HFF-Myc (cell line): ENCODE measurements at regions not wholly inside any gene's neighbourhood (a gene's known extent, or its start where the extent isn't known, plus 50 kb on each side); places are given as distances from the start of the nearest gene placed in this dataset.
"Not testable (repeated sequence)": the region's sequence is repeated elsewhere in the genome, so short reads cannot be mapped to it uniquely, and the experiment has no call there.

Experiments
- DNase-seq: peaks from one replicate; pipeline ENCODE4 v3.0.0-alpha.2; 2011; ENCODE audit warnings: low read depth; ENCODE audit errors: extremely low read depth
- H3K4me3 ChIP-seq: replicated peaks from 2 replicates; pipeline ENCODE4 v1.5.1; 2011; ENCODE audit warnings: low read depth, mild to moderate bottlenecking, control low read depth, low read length
- CTCF ChIP-seq: IDR thresholded peaks from 2 replicates; pipeline ENCODE4 v1.5.1; 2012; ENCODE audit warnings: mild to moderate bottlenecking, low read depth, low read length, control low read depth; ENCODE audit errors: missing control alignments

DNA sequence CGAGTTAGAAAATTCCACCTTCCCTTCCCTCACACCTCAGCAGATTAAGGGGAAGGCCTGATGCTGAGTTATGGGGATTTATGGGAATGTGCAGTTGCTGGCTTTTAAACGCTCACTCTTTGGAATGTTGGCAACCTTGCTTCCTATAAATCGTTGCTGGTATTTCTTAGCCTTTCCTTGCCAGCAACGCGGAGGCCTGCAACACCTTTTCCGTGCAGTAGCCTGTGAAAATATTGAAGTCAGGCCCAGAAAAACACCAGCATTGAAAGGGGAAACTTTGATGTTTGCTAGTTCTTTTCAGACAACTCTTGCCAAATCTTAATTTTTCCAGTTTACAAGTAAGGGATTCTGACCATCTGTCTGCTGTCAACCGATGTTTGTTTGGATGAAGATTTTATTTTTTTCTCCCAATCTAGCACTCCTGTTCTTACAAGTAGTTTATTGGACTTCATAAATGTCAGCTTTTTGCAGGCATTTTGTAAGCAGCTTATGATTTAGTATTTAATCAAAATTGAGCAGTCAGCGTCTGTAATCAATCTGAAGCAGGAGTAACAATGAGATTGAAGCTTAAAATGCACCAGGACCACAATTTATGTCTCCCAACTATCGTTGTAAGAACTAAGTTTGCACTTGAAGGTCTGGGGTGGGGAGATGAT, 251.0 kb downstream of the RPLP1 start:
- TF ChIP-seq CTCF = no peak
- H3K4me3 ChIP-seq = no peak overlapping the region
- no peak for DNase-seq

DNA sequence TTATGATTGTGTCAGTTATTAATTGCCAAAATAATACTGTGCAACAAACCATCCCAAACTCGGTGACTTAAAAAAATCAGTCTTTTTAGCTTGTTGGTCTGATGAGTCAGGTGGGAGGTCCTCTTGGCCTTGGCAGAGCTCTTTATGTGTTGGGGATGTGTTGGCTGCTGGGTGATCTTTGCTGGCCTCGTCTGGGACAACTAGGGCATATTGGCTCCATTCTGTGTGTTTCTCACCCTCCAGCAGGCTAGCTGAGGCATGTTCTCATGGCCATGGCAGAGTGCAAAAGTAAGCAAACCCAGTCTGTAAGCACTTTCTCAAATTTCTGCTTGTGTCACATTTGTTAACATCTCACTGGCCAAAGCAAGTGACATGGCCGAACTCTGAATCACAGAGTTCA, 251.6 kb downstream of the RPLP1 start:
- DNase-seq = no peak
- no peak for TF ChIP-seq CTCF
- H3K4me3 ChIP-seq = no peak overlapping the region

GRCh38 chr15:69704700-69705099, 252.1 kb downstream of the RPLP1 start:
- H3K4me3 ChIP-seq = no peak overlapping the region
- no peak for DNase-seq
- no peak for TF ChIP-seq CTCF

DNA sequence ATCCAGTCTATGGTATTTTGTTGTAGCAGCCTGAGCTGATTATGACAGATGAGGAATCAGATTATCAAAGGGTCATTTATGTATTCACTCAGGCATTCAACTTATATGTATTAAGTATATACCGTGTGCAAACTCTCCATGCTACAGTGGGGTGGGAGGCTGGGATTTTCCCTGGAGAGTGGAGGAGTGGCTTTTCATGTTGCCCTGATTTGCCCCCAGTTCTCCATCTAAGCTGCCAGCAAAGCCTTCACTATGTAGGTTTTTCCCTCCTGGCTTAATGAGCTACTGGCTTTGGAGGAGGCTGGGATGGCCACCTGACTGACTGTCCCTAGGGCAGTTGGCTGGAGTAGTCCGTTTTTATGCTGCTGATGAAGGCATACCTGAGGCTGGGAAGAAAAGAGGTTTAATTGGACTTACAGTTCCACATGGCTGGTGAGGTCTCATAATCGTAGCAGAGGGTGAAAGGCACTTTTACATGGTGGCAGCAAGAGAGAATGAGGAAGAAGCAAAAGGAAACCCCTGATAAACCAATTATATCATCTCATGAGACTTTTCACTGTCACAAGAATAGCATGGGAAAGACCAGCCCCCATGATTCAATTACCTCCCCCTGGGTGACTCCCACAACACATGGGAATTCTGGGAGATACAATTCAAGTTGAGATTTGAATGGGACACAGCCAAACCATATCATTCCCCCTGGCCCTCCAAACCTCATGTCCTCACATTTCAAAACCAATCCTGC, 253.9 kb downstream of the RPLP1 start:
- no peak for TF ChIP-seq CTCF
- DNase-seq = no peak
- H3K4me3 ChIP-seq = no peak overlapping the region

GRCh38 chr15:69707241-69707640, 254.6 kb downstream of the RPLP1 start:
- not testable (repeated sequence) for H3K4me3 ChIP-seq, DNase-seq

DNA sequence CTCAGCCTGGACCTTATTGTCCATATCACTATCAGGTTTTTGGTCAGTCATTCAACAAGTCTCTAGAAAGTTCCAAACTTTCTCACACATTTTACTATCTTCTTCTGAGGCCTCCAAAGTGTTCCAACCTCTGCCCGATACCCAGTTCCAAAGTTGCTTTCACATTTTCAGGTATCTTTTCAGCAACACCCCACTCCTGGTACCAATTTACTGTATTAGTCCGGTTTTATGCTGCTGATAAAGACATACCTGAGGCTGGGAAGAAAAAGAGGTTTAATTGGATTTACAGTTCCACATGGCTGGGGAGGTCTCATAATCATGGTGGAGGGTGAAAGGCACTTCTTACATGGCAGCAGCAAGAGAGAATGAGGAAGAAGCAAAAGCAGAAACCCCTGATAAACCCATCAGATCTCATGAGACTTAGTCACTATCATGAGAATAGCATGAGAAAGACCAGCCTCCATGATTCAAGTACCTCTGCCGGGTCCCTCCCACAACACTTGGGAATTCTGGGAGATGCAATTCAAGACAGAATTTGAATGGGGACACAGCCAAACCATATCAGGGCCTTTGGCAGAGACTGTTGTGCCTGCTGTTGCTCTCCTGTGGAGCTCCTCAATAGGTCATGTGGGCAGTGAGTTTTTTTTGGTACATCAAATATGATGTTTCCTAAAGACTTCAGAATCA, 256.0 kb downstream of the RPLP1 start:
- H3K4me3 ChIP-seq = not testable (repeated sequence)

GRCh38 chr15:69712991-69713390, 260.4 kb downstream of the RPLP1 start:
- no peak for DNase-seq
- no peak overlapping the region for H3K4me3 ChIP-seq

More for the DNA sequence above, 256.0 kb downstream of the RPLP1 start:
- DNase-seq = not testable (repeated sequence)

More at GRCh38 chr15:69712991-69713390, 260.4 kb downstream of the RPLP1 start:
- no peak for TF ChIP-seq CTCF
